GM13976 (cell line): ENCODE measurements at regions not wholly inside any gene's neighbourhood (a gene's known extent, or its start where the extent isn't known, plus 50 kb on each side); places are given as distances from the start of the nearest gene placed in this dataset.

Source experiments
- DNase-seq: peaks from one replicate; pipeline ENCODE4 v3.0.0; 2012; ENCODE audit warnings: low spot score
- in situ Hi-C: fragments of 300-500 bp; cut with MboI; formaldehyde crosslinking; loops from one replicate; pipeline ENCODE4 v1.12.0; 2022; ENCODE audit warnings: low sequenced_read_pairs, mixed read lengths, inconsistent platforms; ENCODE audit not compliant: unreplicated experiment
- TF ChIP-seq, protein P1 (sequence below): IDR thresholded peaks from 2 replicates; pipeline ENCODE4 v1.5.1; 2012; ENCODE audit warnings: borderline replicate concordance, mild to moderate bottlenecking; ENCODE audit not compliant: insufficient read depth; ENCODE audit errors: extremely low read depth, missing control alignments, control extremely low read depth

GRCh38 chr5:157917491-157917890 lies 58.5 kb upstream of the CLINT1 start:
- in situ Hi-C loops, result no loop called here
- TF ChIP-seq, protein P1, sequence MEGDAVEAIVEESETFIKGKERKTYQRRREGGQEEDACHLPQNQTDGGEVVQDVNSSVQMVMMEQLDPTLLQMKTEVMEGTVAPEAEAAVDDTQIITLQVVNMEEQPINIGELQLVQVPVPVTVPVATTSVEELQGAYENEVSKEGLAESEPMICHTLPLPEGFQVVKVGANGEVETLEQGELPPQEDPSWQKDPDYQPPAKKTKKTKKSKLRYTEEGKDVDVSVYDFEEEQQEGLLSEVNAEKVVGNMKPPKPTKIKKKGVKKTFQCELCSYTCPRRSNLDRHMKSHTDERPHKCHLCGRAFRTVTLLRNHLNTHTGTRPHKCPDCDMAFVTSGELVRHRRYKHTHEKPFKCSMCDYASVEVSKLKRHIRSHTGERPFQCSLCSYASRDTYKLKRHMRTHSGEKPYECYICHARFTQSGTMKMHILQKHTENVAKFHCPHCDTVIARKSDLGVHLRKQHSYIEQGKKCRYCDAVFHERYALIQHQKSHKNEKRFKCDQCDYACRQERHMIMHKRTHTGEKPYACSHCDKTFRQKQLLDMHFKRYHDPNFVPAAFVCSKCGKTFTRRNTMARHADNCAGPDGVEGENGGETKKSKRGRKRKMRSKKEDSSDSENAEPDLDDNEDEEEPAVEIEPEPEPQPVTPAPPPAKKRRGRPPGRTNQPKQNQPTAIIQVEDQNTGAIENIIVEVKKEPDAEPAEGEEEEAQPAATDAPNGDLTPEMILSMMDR, result no peak
- no peak for DNase-seq

DNA sequence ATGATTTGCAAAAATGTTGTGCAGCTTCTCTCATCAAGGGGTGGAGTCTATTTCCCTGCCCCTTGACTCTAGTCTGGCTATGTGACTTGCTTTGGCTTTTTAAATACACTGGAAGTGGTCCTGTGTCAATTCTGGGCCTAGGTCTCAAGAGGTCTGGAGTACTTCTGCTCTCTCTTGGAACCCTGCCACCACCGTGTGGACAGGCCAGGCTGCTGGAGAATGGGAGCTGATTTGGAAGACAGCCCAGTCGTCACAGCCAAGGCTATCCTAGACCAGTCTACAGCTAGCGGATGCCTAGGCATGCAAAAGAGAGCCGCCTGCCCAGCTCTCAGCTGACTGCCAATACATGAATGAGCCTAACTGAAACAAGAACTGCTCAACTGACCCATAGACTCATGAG lies 56.7 kb upstream of the CLINT1 start:
- TF ChIP-seq, protein P1, result no peak
- no peak for DNase-seq
- in situ Hi-C loops, result no loop called here

DNA sequence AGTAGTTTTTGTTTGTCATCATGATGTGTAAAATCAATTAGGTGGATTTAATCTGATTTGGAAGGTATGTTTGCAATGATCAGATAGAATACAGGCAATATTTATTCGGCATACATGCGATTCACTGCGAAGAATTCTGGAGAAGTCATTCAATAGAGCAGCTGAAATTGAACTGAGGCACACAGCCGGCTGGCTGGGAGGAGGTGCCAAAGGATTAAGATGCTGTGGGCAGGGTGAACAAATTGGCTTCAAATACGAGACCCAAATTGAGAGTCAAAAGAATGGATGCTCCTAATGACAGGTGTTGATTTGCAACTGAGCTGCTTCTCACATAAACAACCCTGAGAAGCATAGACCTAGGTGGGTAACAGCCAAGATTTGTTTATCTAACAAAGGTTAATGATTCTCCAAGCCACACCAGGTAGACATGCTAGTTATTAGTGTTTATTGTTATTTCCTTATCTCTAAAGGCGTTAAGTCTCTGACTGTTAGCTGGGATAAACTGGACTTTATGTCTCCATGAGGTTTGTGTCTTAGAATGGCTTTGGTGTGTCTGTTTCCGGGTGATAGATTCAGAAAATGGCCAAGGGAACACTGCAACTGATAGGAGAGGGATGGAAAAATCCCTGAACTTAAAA lies 55.3 kb upstream of the CLINT1 start:
- TF ChIP-seq, protein P1, result no peak
- in situ Hi-C loops, result no loop called here
- no peak for DNase-seq

DNA sequence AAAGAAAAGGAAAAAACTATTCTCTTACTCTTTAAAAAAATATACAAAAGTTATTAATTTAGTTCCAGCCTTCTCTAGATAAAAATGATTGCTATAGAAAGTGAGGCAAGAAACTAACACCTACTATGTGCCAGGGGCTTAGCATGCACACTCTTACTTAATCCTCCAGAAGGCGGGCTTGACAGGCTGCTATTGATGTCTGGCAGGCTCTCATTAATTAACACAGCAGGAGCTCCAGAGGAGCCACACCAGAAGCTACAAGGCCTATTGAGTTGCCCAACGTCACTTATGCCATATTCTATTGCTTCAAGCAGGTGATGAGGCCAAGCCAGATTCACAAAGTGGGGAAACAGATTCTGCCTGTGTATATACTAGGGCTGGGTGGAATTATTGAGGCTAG lies 54.6 kb upstream of the CLINT1 start:
- no peak for DNase-seq
- in situ Hi-C loops, result no loop called here
- TF ChIP-seq, protein P1, result no peak

- no peak for DNase-seq
- in situ Hi-C loops, result no loop called here
These were observed 53.8 kb upstream of the CLINT1 start for GRCh38 chr5:157912621-157913325.

DNA sequence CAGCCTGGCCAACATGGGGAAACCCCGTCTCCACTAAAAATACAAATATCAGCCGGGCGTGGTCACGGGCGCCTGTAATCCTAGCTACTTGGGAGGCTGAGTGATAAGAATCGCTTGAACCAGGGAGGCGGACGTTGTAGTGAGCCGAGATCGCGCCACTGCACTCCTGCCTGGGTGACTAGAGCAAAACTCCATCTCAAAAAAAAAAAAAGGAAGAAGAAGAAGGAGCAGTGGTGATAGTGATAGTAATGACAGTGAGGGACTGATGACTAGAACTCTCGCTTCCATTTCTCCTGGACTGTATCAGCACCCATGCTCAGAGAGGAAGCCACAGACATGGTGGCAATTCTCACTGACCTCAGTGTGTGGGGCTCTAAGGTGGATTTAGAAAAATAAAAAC lies 52.6 kb upstream of the CLINT1 start:
- TF ChIP-seq, protein P1, result no peak
- in situ Hi-C loops, result no loop called here
- no peak for DNase-seq

More at GRCh38 chr5:157912621-157913325, 53.8 kb upstream of the CLINT1 start:
- TF ChIP-seq, protein P1, result no peak
